ENCODE measurements at regions not wholly inside any gene's neighbourhood (a gene's known extent, or its start where the extent isn't known, plus 50 kb on each side); places are given as distances from the start of the nearest gene placed in this dataset.

DNA sequence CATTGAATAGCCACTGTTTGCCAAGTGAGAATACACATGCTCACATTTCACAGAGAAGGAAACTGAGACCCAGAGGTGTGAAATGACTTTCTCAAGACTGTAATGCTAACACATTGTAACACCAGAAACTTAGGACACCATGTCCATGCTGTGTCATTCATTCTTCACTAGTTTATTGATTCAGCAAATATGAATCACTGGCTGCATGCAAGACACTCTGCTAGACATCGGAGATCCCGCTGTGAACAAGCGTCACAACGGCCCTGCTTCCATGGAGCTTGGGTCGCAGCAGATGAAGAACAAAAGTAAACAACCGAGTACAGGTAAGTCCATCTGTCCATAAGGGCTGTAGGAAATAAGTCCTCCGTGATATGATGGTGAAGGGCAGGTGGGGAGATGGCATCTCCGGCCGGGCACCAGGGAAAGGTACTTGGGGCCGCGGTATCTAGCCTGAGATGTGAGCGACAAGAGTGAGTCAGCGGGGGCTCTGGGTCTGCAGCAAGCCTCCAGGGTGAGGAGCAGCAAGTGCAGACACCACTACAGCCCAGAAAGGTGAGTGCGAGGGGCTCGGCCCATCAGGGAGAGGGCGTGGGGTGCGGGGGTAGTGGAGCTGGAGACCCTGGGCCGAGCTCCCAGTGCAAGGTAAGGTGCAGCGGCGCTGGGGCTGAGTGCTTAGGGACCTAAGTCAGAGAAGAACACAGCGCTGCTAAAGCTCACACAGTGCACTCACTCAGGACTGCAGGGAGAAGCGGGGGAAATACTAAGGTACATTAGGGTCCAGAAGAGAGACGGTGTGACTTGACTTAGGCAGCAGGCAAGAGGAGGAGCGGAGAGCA is 391.2 kb downstream of the FBXO15 start:
- Histone ChIP-seq H3K4me3 (ENCODE audit: low read length) (no peak overlapping the region), H3K27ac (ENCODE audit: low read depth, low read length) (no peak overlapping the region)
- 95% methylated on average over 24 of the region's 24 CpGs for WGBS

DNA sequence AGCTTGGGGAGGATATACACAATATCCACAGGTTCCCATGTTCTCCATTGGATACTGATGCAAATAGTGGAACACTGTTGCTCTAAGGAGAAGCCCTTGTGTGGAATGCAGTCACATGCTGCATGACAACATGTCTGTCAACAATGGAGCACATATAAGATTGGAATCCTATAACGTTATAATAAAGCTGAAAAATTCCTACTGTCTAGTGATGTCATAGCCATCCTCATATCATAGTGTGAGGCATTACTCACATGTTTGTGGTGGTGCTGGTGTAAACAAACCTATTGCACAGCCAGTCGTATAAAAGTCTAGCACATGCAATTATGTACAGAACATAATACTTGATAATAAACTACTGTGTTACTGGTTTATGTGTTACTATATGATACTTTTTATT is 394.7 kb downstream of the FBXO15 start:
- no peaks in the 10 kb centered on the region for H3K9me3 ChIP-seq (ENCODE audit: insufficient read depth, low read depth, low read length)
- no peaks in the 10 kb centered on the region for H3K4me1 ChIP-seq (ENCODE audit: insufficient read depth, low read length)
- no peaks in the 10 kb centered on the region for H3K36me3 ChIP-seq (ENCODE audit: insufficient read depth, low read length)
- no peak overlapping the region for H3K9ac ChIP-seq (ENCODE audit: low read depth, low read length)
- WGBS = no CpG with 5 or more reads among the region's 2 CpGs
- no peak overlapping the region for H3K4me3 ChIP-seq (ENCODE audit: low read length)
- H3K27ac ChIP-seq (ENCODE audit: low read depth, low read length) = no peak overlapping the region
- H3K27me3 ChIP-seq (ENCODE audit: insufficient read depth, low read length) = no peaks in the 10 kb centered on the region

More for the DNA sequence above, 391.2 kb downstream of the FBXO15 start:
- Histone ChIP-seq H3K27me3 (ENCODE audit: insufficient read depth, low read length) (no peaks in the 10 kb centered on the region), H3K36me3 (ENCODE audit: insufficient read depth, low read length) (no peaks in the 10 kb centered on the region), H3K9me3 (ENCODE audit: insufficient read depth, low read depth, low read length) (no peaks in the 10 kb centered on the region), H3K9ac (ENCODE audit: low read depth, low read length) (no peak overlapping the region), H3K4me1 (ENCODE audit: insufficient read depth, low read length) (no peaks in the 10 kb centered on the region)

DNA sequence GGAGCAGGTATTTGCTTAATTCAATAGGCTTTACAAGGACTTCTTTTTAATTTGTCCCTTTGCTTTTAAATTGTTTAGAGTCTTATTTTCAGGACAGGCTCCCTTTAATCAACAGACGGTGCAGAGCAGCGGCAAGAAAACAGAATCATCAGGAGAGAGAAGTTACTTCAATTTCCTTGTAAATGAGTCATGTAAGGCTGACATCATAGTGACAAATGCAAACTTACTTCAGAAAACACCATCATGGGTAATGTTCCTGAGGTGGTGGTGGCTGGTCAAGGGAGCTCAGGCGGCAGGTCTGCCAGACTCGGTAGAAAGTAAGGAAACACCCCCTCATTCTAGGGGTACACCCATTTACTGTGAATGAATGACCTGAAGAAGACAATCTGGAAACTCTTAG is 395.1 kb downstream of the FBXO15 start:
- Histone ChIP-seq H3K9ac (ENCODE audit: low read depth, low read length) (no peak overlapping the region), H3K36me3 (ENCODE audit: insufficient read depth, low read length) (no peaks in the 10 kb centered on the region), H3K27ac (ENCODE audit: low read depth, low read length) (no peak overlapping the region), H3K9me3 (ENCODE audit: insufficient read depth, low read depth, low read length) (no peaks in the 10 kb centered on the region), H3K27me3 (ENCODE audit: insufficient read depth, low read length) (no peaks in the 10 kb centered on the region), H3K4me1 (ENCODE audit: insufficient read depth, low read length) (no peaks in the 10 kb centered on the region), H3K4me3 (ENCODE audit: low read length) (no peak overlapping the region)
- WGBS = 95% methylated on average over 4 of the region's 4 CpGs

DNA sequence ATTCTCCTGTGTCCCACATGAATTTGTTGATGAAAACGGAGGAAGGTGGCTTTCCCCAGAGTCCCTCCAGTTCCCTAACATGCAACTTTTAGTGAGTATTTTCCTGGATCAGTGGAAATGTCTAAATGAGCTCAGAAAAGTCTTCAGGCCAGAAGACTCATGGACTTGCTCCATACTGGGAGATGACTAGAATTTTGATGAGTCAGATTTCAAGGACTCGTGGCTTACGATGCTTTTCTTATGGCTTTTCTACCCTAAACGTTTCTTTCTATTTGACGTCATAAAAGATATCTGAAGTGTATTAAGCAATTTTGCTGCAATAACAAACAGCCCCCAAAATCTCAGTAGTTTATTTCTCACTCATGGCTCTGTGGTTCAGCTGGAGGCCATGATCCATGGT is 397.6 kb downstream of the FBXO15 start:
- Histone ChIP-seq H3K36me3 (ENCODE audit: insufficient read depth, low read length) (no peaks in the 10 kb centered on the region), H3K27ac (ENCODE audit: low read depth, low read length) (no peak overlapping the region), H3K4me1 (ENCODE audit: insufficient read depth, low read length) (peaks cover 6% of the 10 kb centered on the region; the same call in 1 of the 2 replicates), H3K27me3 (ENCODE audit: insufficient read depth, low read length) (no peaks in the 10 kb centered on the region), H3K9ac (ENCODE audit: low read depth, low read length) (no peak overlapping the region), H3K9me3 (ENCODE audit: insufficient read depth, low read depth, low read length) (no peaks in the 10 kb centered on the region), H3K4me3 (ENCODE audit: low read length) (no peak overlapping the region)
- WGBS = 99% methylated on average over 5 of the region's 5 CpGs

DNA sequence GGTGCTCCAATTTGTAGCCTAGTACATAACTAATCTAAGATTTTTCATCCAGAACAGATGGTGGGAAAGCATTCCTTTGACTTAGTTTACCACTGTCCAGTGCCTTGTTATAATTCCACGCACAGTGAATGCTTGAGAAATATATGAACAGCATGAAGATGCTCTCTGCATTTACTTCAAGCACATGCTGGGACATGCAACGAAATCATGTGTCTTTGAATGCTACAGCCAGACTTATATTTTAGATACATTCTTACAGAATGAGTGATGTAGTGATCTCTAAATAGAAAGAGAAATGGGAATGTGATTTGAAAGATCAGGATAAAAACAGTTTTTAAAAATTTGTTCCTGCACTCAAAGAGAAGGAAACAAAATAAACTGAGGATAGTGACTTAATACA is 398.3 kb downstream of the FBXO15 start:
- H3K36me3 ChIP-seq (ENCODE audit: insufficient read depth, low read length) = no peaks in the 10 kb centered on the region
- WGBS = 86% methylated on average over 2 of the region's 2 CpGs
- H3K27me3 ChIP-seq (ENCODE audit: insufficient read depth, low read length) = no peaks in the 10 kb centered on the region
- no peak overlapping the region for H3K4me3 ChIP-seq (ENCODE audit: low read length)
- peaks cover 6% of the 10 kb centered on the region; the same call in 1 of the 2 replicates for H3K4me1 ChIP-seq (ENCODE audit: insufficient read depth, low read length)
- H3K9ac ChIP-seq (ENCODE audit: low read depth, low read length) = no peak overlapping the region
- no peak overlapping the region for H3K27ac ChIP-seq (ENCODE audit: low read depth, low read length)
- no peaks in the 10 kb centered on the region for H3K9me3 ChIP-seq (ENCODE audit: insufficient read depth, low read depth, low read length)

DNA sequence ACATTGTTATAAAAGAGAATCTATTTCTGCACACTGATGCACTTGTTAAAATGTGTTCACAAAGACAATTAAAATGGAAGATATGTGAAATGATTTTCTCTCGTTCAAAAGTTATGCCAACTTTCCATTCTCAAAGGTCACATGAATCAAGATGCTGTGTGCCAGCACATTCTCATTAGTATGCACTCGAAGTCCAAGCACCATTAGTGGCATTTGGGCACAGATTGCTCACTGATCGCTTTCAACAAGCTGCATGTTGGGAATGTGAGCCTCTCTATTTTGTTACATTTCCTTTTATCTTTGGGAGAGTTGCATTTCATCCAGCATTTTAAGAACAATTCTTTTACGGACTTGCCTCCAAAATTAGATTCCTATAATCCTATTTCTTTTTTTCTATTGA is 398.9 kb downstream of the FBXO15 start:
- Histone ChIP-seq H3K4me3 (ENCODE audit: low read length) (no peak overlapping the region), H3K4me1 (ENCODE audit: insufficient read depth, low read length) (peaks cover 8% of the 10 kb centered on the region; the same call in 1 of the 2 replicates), H3K27me3 (ENCODE audit: insufficient read depth, low read length) (no peaks in the 10 kb centered on the region), H3K36me3 (ENCODE audit: insufficient read depth, low read length) (no peaks in the 10 kb centered on the region), H3K9me3 (ENCODE audit: insufficient read depth, low read depth, low read length) (no peaks in the 10 kb centered on the region), H3K9ac (ENCODE audit: low read depth, low read length) (no peak overlapping the region), H3K27ac (ENCODE audit: low read depth, low read length) (no peak overlapping the region)
- 96% methylated on average over 3 of the region's 4 CpGs for WGBS

DNA sequence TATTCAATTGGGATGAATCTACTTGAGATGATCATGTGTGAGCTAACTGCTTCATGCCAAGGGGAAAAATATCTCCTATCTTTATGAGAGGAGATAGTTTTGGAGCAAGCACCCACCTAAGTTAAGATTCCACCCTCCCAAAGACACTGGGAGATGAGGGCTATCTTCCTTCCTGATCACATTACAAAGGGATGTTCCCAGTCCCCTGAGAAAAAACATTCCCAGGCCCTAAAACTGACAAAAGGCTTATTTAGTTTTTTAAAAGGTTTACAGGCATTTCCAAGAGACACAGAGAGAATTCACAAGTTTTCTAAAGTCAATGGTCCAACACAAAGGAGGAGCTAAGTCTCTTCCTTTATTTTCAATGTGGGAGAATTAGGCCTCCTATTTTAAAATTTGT is 401.5 kb downstream of the FBXO15 start:
- no peaks in the 10 kb centered on the region for H3K36me3 ChIP-seq (ENCODE audit: insufficient read depth, low read length)
- H3K27ac ChIP-seq (ENCODE audit: low read depth, low read length) = no peak overlapping the region
- no peaks in the 10 kb centered on the region for H3K27me3 ChIP-seq (ENCODE audit: insufficient read depth, low read length)
- no peaks in the 10 kb centered on the region for H3K9me3 ChIP-seq (ENCODE audit: insufficient read depth, low read depth, low read length)
- no peak overlapping the region for H3K4me3 ChIP-seq (ENCODE audit: low read length)
- H3K9ac ChIP-seq (ENCODE audit: low read depth, low read length) = no peak overlapping the region
- H3K4me1 ChIP-seq (ENCODE audit: insufficient read depth, low read length) = peaks cover 26% of the 10 kb centered on the region; the same call in 1 of the 2 replicates

DNA sequence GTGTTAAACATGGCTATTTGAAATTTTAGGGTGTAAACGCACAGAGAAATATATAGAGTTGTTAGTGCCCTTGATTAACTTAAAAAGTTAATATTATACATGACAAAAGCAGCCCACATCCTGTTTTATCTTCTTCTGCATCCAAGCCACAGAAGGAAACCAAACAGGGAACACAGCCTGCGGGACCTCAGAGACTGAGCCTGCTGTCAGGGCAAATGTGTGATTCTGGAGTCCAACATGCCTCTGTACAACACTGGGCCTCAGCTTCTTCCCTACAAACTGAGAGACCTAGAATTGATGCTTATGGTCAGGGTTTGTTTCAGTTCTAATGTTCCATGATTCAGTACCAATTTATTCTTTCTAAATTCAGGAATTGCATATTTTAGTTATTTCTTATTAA is 404.7 kb downstream of the FBXO15 start:
- Histone ChIP-seq H3K9ac (ENCODE audit: low read depth, low read length) (no peak overlapping the region), H3K9me3 (ENCODE audit: insufficient read depth, low read depth, low read length) (no peaks in the 10 kb centered on the region), H3K27ac (ENCODE audit: low read depth, low read length) (no peak overlapping the region), H3K4me3 (ENCODE audit: low read length) (no peak overlapping the region), H3K36me3 (ENCODE audit: insufficient read depth, low read length) (no peaks in the 10 kb centered on the region), H3K4me1 (ENCODE audit: insufficient read depth, low read length) (peaks cover 28% of the 10 kb centered on the region), H3K27me3 (ENCODE audit: insufficient read depth, low read length) (no peaks in the 10 kb centered on the region)
- WGBS = 77% methylated on average over 2 of the region's 2 CpGs

DNA sequence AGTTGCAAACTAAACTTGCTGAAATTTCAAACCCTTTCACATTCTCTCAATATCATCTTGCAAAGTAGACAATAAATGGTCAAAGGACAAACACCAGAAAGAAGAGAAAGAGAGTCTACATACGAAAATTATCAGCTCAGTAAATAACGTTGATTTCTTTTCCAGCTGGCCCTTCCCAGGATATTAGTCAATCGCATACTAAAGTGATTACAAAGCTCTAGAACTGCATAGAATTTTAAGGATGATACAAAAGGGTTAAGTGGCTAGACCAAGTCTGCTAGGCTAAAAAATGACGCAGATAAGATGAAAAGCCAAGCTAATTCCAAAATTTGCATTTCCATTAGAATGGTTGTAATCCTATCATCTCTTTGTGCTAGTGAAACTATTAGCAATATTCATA is 405.7 kb downstream of the FBXO15 start:
- no peak overlapping the region for H3K27ac ChIP-seq (ENCODE audit: low read depth, low read length)
- 75% methylated on average over 4 of the region's 4 CpGs for WGBS
- no peaks in the 10 kb centered on the region for H3K9me3 ChIP-seq (ENCODE audit: insufficient read depth, low read depth, low read length)

DNA sequence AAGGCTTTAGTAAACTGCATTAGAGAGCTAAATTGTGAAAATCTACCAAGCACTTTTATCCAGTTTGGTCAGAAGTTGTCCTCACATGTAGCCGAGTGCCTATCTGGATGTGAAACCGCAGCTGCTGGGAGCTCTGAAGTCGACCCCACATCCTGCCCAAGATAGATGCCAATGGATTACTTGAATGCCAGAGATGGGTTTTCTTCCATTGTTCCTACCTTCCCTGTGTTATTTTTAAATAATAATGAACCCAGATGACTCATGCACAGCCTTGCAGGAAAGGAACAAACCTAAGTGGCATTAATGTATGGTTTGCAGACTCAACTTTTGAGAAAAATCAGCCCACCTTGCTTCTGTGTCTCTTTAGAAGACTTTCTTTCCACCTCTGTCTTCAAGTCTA is 408.5 kb downstream of the FBXO15 start:
- Histone ChIP-seq H3K4me3 (ENCODE audit: low read length) (no peak overlapping the region), H3K9ac (ENCODE audit: low read depth, low read length) (no peak overlapping the region), H3K27ac (ENCODE audit: low read depth, low read length) (no peak overlapping the region), H3K36me3 (ENCODE audit: insufficient read depth, low read length) (no peaks in the 10 kb centered on the region), H3K9me3 (ENCODE audit: insufficient read depth, low read depth, low read length) (no peaks in the 10 kb centered on the region), H3K27me3 (ENCODE audit: insufficient read depth, low read length) (no peaks in the 10 kb centered on the region), H3K4me1 (ENCODE audit: insufficient read depth, low read length) (peaks cover 22% of the 10 kb centered on the region)
- WGBS = 95% methylated on average over 3 of the region's 3 CpGs

More for the DNA sequence above, 405.7 kb downstream of the FBXO15 start:
- Histone ChIP-seq H3K4me3 (ENCODE audit: low read length) (no peak overlapping the region), H3K36me3 (ENCODE audit: insufficient read depth, low read length) (no peaks in the 10 kb centered on the region), H3K4me1 (ENCODE audit: insufficient read depth, low read length) (peaks cover 28% of the 10 kb centered on the region), H3K27me3 (ENCODE audit: insufficient read depth, low read length) (no peaks in the 10 kb centered on the region), H3K9ac (ENCODE audit: low read depth, low read length) (no peak overlapping the region)

DNA sequence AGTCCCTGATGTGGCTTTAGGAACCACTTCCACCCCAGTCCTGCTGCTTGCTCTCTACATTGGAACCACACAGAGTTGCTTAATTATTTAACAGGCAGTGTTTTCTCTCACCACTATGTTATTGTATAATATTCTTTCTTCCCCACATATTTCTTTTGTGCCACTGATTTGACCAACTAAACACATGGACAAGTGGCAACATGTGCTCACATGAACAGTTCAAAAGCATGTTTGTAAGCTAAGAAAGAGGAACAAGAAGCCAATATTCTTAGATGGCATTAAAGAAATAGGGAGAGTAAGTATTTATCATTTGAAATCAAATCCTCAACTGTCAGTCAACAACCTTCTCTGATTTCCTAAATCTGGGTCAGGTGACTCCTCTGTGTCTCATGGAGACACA is 409.6 kb downstream of the FBXO15 start:
- Histone ChIP-seq H3K9me3 (ENCODE audit: insufficient read depth, low read depth, low read length) (no peaks in the 10 kb centered on the region), H3K27ac (ENCODE audit: low read depth, low read length) (no peak overlapping the region), H3K4me3 (ENCODE audit: low read length) (no peak overlapping the region), H3K27me3 (ENCODE audit: insufficient read depth, low read length) (no peaks in the 10 kb centered on the region), H3K9ac (ENCODE audit: low read depth, low read length) (no peak overlapping the region), H3K4me1 (ENCODE audit: insufficient read depth, low read length) (peaks cover 17% of the 10 kb centered on the region), H3K36me3 (ENCODE audit: insufficient read depth, low read length) (no peaks in the 10 kb centered on the region)

DNA sequence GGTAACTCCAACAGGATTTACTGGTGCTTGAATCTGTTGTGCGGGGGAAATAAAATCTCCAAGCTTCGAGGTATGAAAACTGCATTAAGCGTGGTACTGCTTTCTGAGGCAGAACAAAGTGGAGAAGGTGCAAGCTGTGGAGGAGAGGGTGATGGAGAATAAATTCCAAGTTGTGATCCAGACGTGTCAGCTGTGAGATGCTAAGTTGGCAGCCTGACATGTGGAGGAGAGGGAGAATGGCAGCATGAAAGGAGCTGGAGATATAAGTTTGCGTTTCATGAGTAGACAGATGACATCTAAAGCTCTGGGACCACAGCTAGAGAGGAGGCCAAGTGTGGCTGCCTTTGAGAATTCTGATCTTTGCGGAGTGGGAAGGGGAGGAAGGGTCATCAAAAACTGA is 411.8 kb downstream of the FBXO15 start:
- 93% methylated on average over 6 of the region's 6 CpGs for WGBS
- Histone ChIP-seq H3K4me1 (ENCODE audit: insufficient read depth, low read length) (peaks cover 2% of the 10 kb centered on the region; the same call in 1 of the 2 replicates), H3K4me3 (ENCODE audit: low read length) (no peak overlapping the region), H3K27ac (ENCODE audit: low read depth, low read length) (no peak overlapping the region), H3K27me3 (ENCODE audit: insufficient read depth, low read length) (no peaks in the 10 kb centered on the region), H3K36me3 (ENCODE audit: insufficient read depth, low read length) (no peaks in the 10 kb centered on the region), H3K9me3 (ENCODE audit: insufficient read depth, low read depth, low read length) (no peaks in the 10 kb centered on the region), H3K9ac (ENCODE audit: low read depth, low read length) (no peak overlapping the region)
